ENCODE measurements at regions not wholly inside any gene's neighbourhood (a gene's known extent, or its start where the extent isn't known, plus 50 kb on each side); places are given as distances from the start of the nearest gene placed in this dataset.

DNA sequence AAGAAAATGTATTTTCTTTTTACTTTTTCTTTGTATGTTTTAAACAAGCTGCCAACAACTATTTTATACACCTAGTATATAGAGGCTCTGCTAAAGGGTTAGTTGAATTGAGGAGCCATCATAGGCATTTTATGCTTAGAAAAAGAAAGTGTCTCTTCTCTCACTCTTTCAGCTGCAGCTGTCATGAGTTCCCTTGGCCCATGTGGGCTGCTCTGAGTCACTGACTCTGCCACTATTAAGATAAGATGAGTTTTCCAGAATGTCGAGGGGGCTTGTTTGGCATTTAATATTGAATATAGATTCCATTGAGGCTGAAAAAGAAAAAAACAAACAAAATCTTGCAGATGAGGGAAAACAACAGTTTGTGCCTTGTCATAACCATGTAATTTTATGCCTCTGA, 126.0 kb upstream of the PAQR3 start:
- no peak overlapping the region for H3K27ac Mint-ChIP-seq
- no peaks in the 10 kb centered on the region for H3K36me3 Mint-ChIP-seq (ENCODE audit: low read depth)
- no peaks in the 10 kb centered on the region for H3K27me3 Mint-ChIP-seq (ENCODE audit: low read depth, poor library complexity)
- DNase-seq, result no peak
- H3K4me1 Mint-ChIP-seq, result no peaks in the 10 kb centered on the region
- TF ChIP-seq, protein P1, sequence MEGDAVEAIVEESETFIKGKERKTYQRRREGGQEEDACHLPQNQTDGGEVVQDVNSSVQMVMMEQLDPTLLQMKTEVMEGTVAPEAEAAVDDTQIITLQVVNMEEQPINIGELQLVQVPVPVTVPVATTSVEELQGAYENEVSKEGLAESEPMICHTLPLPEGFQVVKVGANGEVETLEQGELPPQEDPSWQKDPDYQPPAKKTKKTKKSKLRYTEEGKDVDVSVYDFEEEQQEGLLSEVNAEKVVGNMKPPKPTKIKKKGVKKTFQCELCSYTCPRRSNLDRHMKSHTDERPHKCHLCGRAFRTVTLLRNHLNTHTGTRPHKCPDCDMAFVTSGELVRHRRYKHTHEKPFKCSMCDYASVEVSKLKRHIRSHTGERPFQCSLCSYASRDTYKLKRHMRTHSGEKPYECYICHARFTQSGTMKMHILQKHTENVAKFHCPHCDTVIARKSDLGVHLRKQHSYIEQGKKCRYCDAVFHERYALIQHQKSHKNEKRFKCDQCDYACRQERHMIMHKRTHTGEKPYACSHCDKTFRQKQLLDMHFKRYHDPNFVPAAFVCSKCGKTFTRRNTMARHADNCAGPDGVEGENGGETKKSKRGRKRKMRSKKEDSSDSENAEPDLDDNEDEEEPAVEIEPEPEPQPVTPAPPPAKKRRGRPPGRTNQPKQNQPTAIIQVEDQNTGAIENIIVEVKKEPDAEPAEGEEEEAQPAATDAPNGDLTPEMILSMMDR (IDR thresholded peaks at IDR 0.05), result no peak
- H3K4me3 Mint-ChIP-seq, result no peak overlapping the region
- no peaks in the 10 kb centered on the region for H3K9me3 Mint-ChIP-seq

DNA sequence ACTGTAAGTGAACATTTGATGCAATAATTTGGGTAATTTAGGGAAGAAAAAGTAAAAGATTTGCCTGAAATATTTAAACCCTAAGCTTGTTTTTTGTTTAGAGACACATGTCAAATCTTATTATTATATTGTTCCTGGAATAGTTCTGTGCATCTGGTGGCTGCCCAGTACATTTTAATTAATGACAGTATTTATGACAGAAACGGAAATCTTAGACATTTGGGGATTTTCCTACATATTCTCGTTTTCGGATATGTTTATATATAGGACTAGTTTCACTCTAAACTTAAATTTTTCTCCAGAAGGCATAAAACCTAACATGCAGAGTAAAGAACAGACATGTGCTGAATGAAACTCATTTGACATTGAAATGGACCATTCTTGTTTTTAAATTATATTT, 125.6 kb upstream of the PAQR3 start:
- no peak overlapping the region for H3K27ac Mint-ChIP-seq
- TF ChIP-seq, protein P1 (IDR thresholded peaks at IDR 0.05), result no peak
- H3K9me3 Mint-ChIP-seq, result no peaks in the 10 kb centered on the region
- no peaks in the 10 kb centered on the region for H3K36me3 Mint-ChIP-seq (ENCODE audit: low read depth)
- H3K4me3 Mint-ChIP-seq, result no peak overlapping the region
- no peaks in the 10 kb centered on the region for H3K4me1 Mint-ChIP-seq
- no peaks in the 10 kb centered on the region for H3K27me3 Mint-ChIP-seq (ENCODE audit: low read depth, poor library complexity)
- DNase-seq, result no peak

DNA sequence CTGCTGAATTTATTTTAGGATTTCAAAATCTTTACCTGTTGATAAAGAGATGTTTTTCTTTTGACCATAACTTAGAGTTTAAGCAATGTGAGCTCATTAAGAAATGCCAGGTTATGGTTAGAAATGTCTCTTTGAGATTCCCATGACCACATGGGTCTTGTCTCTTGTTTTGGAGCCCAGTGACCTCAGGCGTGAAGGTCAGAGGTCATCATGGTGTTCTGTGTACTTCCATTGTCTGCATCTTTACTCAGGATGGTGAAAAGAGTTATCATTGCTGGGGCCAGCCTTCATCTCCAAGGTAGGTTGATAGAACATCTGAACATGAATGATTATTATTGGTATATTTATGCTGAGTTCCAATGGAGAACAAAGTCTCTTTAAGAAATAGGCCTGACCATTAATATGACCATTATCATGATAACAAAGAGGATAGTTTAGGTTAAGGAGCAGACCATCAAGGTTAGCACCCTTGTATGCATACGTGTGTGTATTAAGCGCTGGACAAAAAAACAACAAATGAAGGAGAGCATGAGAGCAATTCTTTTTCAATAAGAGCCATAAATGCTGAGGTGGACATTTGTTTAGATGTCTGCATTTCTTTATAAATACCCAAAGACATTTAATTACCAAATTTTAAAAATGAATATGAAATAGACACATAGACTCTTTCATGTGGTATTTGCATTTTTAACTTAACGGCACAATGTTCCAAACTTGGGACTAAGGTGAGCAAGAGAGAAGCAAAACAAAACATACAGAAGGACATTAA, 120.6 kb upstream of the PAQR3 start:
- TF ChIP-seq, protein P1 (IDR thresholded peaks at IDR 0.05), result no peak
- no peak overlapping the region for H3K27ac Mint-ChIP-seq
- H3K4me3 Mint-ChIP-seq, result no peak overlapping the region

DNA sequence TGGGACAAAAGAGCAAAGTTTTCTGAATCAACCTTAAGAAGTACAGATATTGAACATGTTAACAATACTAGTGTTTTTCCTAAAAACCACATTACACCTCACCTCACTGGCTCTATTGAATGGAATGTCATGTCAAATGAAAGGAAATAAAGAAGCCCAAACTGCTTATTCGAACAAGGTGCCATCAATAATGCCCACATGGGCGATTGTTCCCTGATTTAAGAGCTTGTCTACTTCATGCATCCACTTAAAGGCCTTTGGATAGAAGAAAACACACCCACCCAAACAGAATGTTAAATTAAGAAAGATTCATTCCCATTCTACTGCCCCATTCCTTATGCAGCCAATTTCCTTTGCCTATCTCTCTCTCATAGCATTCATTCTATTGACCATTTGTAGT, 118.5 kb upstream of the PAQR3 start:
- TF ChIP-seq, protein P1 (IDR thresholded peaks at IDR 0.05), result no peak
- peaks cover 6% of the 10 kb centered on the region for H3K27me3 Mint-ChIP-seq (ENCODE audit: low read depth, poor library complexity)

More for the DNA sequence above, 120.6 kb upstream of the PAQR3 start:
- H3K4me1 Mint-ChIP-seq, result no peaks in the 10 kb centered on the region
- no peaks in the 10 kb centered on the region for H3K36me3 Mint-ChIP-seq (ENCODE audit: low read depth)
- peaks cover 3% of the 10 kb centered on the region for H3K27me3 Mint-ChIP-seq (ENCODE audit: low read depth, poor library complexity)
- H3K9me3 Mint-ChIP-seq, result no peaks in the 10 kb centered on the region
- no peak for DNase-seq

DNA sequence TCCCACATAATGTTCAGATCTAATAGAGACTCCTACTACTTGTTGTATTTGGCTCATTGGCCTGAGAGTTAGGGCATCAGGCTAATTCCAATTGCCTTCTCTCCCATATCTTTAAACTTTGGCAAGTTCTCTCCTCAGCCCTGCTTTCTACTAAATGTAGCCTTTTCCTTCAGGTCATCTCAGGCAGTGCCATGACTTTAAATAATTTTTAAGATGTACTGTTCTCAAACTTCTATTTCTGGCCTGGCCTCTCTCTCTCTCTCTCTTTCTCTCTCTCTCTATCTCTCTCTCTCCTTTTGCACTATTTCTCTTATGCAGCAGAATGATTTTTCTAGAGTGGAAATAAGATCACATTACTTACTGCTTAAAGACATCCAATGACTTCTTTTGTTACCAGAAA, 114.5 kb upstream of the PAQR3 start:
- Mint-ChIP-seq H3K4me1 (peaks cover 14% of the 10 kb centered on the region), H3K4me3 (no peak overlapping the region), H3K27me3 (ENCODE audit: low read depth, poor library complexity) (peaks cover 6% of the 10 kb centered on the region), H3K36me3 (ENCODE audit: low read depth) (no peaks in the 10 kb centered on the region), H3K27ac (no peak overlapping the region), H3K9me3 (no peaks in the 10 kb centered on the region)
- no peak for DNase-seq
- TF ChIP-seq, protein P1 (IDR thresholded peaks at IDR 0.05), result no peak

More for the DNA sequence above, 118.5 kb upstream of the PAQR3 start:
- no peak for DNase-seq
- H3K36me3 Mint-ChIP-seq (ENCODE audit: low read depth), result no peaks in the 10 kb centered on the region
- no peak overlapping the region for H3K4me3 Mint-ChIP-seq
- no peaks in the 10 kb centered on the region for H3K9me3 Mint-ChIP-seq
- no peaks in the 10 kb centered on the region for H3K4me1 Mint-ChIP-seq
- no peak overlapping the region for H3K27ac Mint-ChIP-seq

DNA sequence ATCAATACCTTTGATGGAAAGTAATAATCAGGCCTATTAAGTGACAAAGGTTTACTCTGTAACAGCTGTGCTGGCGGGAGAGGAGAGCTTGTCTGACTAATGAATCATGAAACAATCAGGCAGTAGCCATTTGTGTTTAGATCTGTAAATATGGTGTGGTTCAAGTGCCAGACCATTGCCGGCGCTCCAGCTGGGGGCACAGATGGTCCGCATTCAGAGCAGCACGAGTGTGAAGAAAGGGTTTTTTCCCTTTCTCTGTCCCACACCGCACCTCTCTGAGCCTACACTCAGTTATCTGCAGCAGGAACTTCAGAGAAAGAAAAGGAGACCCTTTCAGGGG, 111.3 kb upstream of the PAQR3 start:
- H3K27ac Mint-ChIP-seq, result peak overlapping the region; percentile 8

More for the DNA sequence above, 111.3 kb upstream of the PAQR3 start:
- no peak for DNase-seq
- Mint-ChIP-seq H3K9me3 (no peaks in the 10 kb centered on the region), H3K4me1 (peaks cover 24% of the 10 kb centered on the region), H3K36me3 (ENCODE audit: low read depth) (no peaks in the 10 kb centered on the region), H3K27me3 (ENCODE audit: low read depth, poor library complexity) (peaks cover 6% of the 10 kb centered on the region), H3K4me3 (no peak overlapping the region)
- TF ChIP-seq, protein P1 (IDR thresholded peaks at IDR 0.05), result no peak
